GM23338 (cell line): ENCODE measurements at regions not wholly inside any gene's neighbourhood (a gene's known extent, or its start where the extent isn't known, plus 50 kb on each side); places are given as distances from the start of the nearest gene placed in this dataset.

ENCODE experiments used
- ATAC-seq: fragments of 200-7000 bp; cut with Tn5 transposase; 3 replicates; pipeline ENCODE4 v1.9.1; 2020
- DNase-seq: peaks from one replicate; pipeline ENCODE4 v3.0.0-alpha.2; 2015; ENCODE audit warnings: low spot score
- H2AFZ ChIP-seq: fragments of 200-600 bp; sonication (generic); 2 replicates; pipeline ENCODE4 v1.8.0; 2016; ENCODE audit warnings: antibody characterized with exemption, mild to moderate bottlenecking, moderate library complexity
- H3F3A ChIP-seq: fragments of 200-600 bp; sonication (generic); replicated peaks from 2 replicates; pipeline ENCODE4 v1.8.0; 2017; ENCODE audit warnings: antibody characterized with exemption, mixed run types, low read depth
- H3K27ac ChIP-seq: fragments of 200-600 bp; sonication (generic); 2 replicates; pipeline ENCODE4 v1.6.1; 2016; ENCODE audit warnings: low read depth
- H3K27me3 ChIP-seq: fragments of 200-600 bp; sonication (generic); 2 replicates; pipeline ENCODE4 v1.8.0; 2016; ENCODE audit warnings: mild to moderate bottlenecking, mixed run types, moderate library complexity; ENCODE audit not compliant: insufficient read depth
- H3K36me3 ChIP-seq: fragments of 200-600 bp; sonication (generic); 2 replicates; pipeline ENCODE4 v1.8.0; 2016; ENCODE audit warnings: mild to moderate bottlenecking; ENCODE audit not compliant: insufficient read depth
- H3K4me1 ChIP-seq: fragments of 200-600 bp; sonication (generic); 2 replicates; pipeline ENCODE4 v1.8.0; 2016; ENCODE audit warnings: mild to moderate bottlenecking, moderate library complexity; ENCODE audit not compliant: insufficient read depth
- H3K4me2 ChIP-seq: fragments of 200-600 bp; sonication (generic); 2 replicates; pipeline ENCODE4 v1.7.1; 2017; ENCODE audit warnings: mixed run types
- H3K4me3 ChIP-seq: fragments of 200-600 bp; sonication (generic); 2 replicates; pipeline ENCODE4 v1.6.1; 2016; ENCODE audit warnings: mixed run types
- H3K79me2 ChIP-seq: fragments of 200-600 bp; sonication (generic); replicated peaks from 2 replicates; pipeline ENCODE4 v1.8.0; 2017; ENCODE audit warnings: mild to moderate bottlenecking; ENCODE audit not compliant: insufficient read depth
- H3K9me2 ChIP-seq: fragments of 200-600 bp; sonication (generic); 2 replicates; pipeline ENCODE4 v1.8.0; 2017; ENCODE audit not compliant: insufficient read depth
- H4K20me1 ChIP-seq: fragments of 200-600 bp; sonication (generic); replicated peaks from 2 replicates; pipeline ENCODE4 v1.8.0; 2017; ENCODE audit warnings: mild to moderate bottlenecking; ENCODE audit not compliant: insufficient read depth
- H3K27ac Mint-ChIP-seq: 2 replicates; pipeline ENCODE4 v1.8.0; 2020; ENCODE audit warnings: inconsistent platforms, mild to moderate bottlenecking, moderate library complexity, mixed read lengths
- H3K27me3 Mint-ChIP-seq: 3 replicates; pipeline ENCODE4 v1.8.0; 2022; ENCODE audit warnings: low read depth, mild to moderate bottlenecking, moderate library complexity, mixed read lengths, inconsistent platforms; ENCODE audit not compliant: insufficient read depth, poor library complexity
- H3K36me3 Mint-ChIP-seq: 3 replicates; pipeline ENCODE4 v1.8.0; 2021; ENCODE audit warnings: low read depth, mild to moderate bottlenecking, inconsistent platforms, moderate library complexity, mixed read lengths
- H3K4me1 Mint-ChIP-seq: 3 replicates; pipeline ENCODE4 v1.8.0; 2020; ENCODE audit warnings: mild to moderate bottlenecking, inconsistent platforms, mixed read lengths
- H3K4me3 Mint-ChIP-seq: 3 replicates; pipeline ENCODE4 v1.8.0; 2021; ENCODE audit warnings: moderate library complexity, mild to moderate bottlenecking, inconsistent platforms, mixed read lengths
- H3K9me3 Mint-ChIP-seq: 3 replicates; pipeline ENCODE4 v1.8.0; 2020; ENCODE audit warnings: moderate library complexity, mild to moderate bottlenecking, inconsistent platforms, mixed read lengths
- CTCF ChIP-seq, 2 experiments: fragments of 200-600 bp in 1 of 2; sonication (generic) in 1 of 2; conservative IDR thresholded peaks; 2 replicates each; pipeline versions ENCODE4 v1.5.1 to v1.6.1; 2016 to 2017; ENCODE audit warnings: antibody characterized with exemption in 2 of 2, low read depth in 2 of 2, mild to moderate bottlenecking in 2 of 2, moderate library complexity in 1 of 2
- ETS1 ChIP-seq: IDR thresholded peaks from 2 replicates; pipeline ENCODE4 v1.6.1; 2016; ENCODE audit warnings: antibody characterized with exemption
- EZH2 ChIP-seq: fragments of 200-600 bp; sonication (generic); IDR thresholded peaks from one replicate; pipeline ENCODE4 v1.8.0; 2017; ENCODE audit warnings: antibody characterized with exemption, mild to moderate bottlenecking, low read depth; ENCODE audit not compliant: unreplicated experiment
- EZH2phosphoT487 ChIP-seq: fragments of 200-600 bp; sonication (generic); IDR thresholded peaks from one replicate; pipeline ENCODE4 v1.8.1; 2018; ENCODE audit warnings: antibody characterized with exemption; ENCODE audit not compliant: unreplicated experiment
- JUNB ChIP-seq: IDR thresholded peaks from one replicate; pipeline ENCODE4 v1.6.1; 2016; ENCODE audit warnings: antibody characterized with exemption; ENCODE audit not compliant: unreplicated experiment
- NANOG ChIP-seq: IDR thresholded peaks from 2 replicates; pipeline ENCODE4 v1.6.1; 2016; ENCODE audit warnings: antibody characterized with exemption, borderline replicate concordance
- ZNF114 ChIP-seq: fragments of 250-450 bp; sonication (Bioruptor Pico); IDR thresholded peaks from 2 replicates; pipeline ENCODE4 v1.5.0; 2020; ENCODE audit warnings: mild to moderate bottlenecking, moderate library complexity
- ZNF331 ChIP-seq: fragments of 250-450 bp; sonication (Bioruptor Pico); IDR thresholded peaks from 2 replicates; pipeline ENCODE4 v1.5.0; 2020; ENCODE audit warnings: low read depth, mild to moderate bottlenecking, moderate library complexity
- TF ChIP-seq, protein P1 (sequence below): fragments of 250-450 bp; sonication (Bioruptor Pico); IDR thresholded peaks from 2 replicates; pipeline ENCODE4 v1.5.0; 2020; ENCODE audit warnings: mild to moderate bottlenecking, moderate library complexity
- TF ChIP-seq, protein P2 (sequence below): IDR thresholded peaks from one replicate; pipeline ENCODE4 v1.6.1; 2018; ENCODE audit warnings: antibody characterized with exemption; ENCODE audit not compliant: unreplicated experiment

DNA sequence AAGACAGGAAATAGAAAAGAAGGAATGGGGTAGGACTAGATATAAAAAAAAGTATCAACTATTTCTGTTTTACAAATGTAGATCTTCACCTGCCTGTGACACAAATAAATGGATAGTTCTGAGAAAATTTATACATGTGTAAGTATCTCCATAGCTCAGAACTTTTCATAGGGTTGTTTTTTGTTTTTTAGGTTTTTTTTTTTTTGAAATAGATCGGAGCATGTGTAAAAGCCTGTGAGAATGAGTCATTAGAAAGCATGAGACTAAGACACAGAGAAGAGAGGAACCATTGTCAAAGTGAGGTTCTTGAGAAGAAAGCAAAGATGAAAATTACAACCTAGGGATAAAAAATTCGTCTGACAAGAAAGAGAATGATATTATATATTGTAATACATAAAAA is 481.6 kb downstream of the PABPC4L start (continued):
- TF ChIP-seq, protein P1, sequence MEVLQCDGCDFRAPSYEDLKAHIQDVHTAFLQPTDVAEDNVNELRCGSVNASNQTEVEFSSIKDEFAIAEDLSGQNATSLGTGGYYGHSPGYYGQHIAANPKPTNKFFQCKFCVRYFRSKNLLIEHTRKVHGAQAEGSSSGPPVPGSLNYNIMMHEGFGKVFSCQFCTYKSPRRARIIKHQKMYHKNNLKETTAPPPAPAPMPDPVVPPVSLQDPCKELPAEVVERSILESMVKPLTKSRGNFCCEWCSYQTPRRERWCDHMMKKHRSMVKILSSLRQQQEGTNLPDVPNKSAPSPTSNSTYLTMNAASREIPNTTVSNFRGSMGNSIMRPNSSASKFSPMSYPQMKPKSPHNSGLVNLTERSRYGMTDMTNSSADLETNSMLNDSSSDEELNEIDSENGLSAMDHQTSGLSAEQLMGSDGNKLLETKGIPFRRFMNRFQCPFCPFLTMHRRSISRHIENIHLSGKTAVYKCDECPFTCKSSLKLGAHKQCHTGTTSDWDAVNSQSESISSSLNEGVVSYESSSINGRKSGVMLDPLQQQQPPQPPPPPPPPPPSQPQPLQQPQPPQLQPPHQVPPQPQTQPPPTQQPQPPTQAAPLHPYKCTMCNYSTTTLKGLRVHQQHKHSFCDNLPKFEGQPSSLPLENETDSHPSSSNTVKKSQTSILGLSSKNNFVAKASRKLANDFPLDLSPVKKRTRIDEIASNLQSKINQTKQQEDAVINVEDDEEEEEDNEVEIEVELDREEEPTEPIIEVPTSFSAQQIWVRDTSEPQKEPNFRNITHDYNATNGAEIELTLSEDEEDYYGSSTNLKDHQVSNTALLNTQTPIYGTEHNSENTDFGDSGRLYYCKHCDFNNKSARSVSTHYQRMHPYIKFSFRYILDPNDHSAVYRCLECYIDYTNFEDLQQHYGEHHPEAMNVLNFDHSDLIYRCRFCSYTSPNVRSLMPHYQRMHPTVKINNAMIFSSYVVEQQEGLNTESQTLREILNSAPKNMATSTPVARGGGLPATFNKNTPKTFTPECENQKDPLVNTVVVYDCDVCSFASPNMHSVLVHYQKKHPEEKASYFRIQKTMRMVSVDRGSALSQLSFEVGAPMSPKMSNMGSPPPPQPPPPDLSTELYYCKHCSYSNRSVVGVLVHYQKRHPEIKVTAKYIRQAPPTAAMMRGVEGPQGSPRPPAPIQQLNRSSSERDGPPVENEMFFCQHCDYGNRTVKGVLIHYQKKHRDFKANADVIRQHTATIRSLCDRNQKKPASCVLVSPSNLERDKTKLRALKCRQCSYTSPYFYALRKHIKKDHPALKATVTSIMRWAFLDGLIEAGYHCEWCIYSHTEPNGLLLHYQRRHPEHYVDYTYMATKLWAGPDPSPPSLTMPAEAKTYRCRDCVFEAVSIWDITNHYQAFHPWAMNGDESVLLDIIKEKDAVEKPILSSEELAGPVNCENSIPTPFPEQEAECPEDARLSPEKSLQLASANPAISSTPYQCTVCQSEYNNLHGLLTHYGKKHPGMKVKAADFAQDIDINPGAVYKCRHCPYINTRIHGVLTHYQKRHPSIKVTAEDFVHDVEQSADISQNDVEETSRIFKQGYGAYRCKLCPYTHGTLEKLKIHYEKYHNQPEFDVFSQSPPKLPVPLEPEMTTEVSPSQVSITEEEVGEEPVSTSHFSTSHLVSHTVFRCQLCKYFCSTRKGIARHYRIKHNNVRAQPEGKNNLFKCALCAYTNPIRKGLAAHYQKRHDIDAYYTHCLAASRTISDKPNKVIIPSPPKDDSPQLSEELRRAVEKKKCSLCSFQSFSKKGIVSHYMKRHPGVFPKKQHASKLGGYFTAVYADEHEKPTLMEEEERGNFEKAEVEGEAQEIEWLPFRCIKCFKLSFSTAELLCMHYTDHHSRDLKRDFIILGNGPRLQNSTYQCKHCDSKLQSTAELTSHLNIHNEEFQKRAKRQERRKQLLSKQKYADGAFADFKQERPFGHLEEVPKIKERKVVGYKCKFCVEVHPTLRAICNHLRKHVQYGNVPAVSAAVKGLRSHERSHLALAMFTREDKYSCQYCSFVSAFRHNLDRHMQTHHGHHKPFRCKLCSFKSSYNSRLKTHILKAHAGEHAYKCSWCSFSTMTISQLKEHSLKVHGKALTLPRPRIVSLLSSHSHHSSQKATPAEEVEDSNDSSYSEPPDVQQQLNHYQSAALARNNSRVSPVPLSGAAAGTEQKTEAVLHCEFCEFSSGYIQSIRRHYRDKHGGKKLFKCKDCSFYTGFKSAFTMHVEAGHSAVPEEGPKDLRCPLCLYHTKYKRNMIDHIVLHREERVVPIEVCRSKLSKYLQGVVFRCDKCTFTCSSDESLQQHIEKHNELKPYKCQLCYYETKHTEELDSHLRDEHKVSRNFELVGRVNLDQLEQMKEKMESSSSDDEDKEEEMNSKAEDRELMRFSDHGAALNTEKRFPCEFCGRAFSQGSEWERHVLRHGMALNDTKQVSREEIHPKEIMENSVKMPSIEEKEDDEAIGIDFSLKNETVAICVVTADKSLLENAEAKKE (CRISPR knock-in tag): no peak
- TF ChIP-seq ZNF114 (CRISPR knock-in tag) (no peak), ETS1 (no peak), JUNB (no peak), CTCF (conservative IDR thresholded peaks at IDR 0.05; ENCODE audit: low read depth in 2 of 2) (no peak)

DNA sequence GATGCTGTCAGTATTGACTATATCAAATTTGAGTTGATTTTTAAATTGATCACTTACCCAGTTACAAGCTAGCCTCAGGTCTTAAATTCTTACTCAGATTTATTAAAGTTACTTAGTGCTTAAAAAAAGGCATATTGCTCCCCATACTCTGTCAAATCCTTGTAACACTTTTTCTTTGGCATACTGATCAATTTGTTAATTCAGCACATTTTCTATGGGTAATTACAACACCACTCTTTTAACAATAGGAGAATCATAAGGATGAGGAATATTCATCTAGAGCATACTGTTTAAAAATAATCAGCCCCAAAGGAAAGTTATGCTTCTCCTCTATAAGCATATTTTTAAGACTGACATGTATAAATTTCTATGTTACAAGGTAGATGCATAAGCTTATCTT is 482.5 kb downstream of the PABPC4L start:
- H3K4me1 Mint-ChIP-seq: no peaks in the 10 kb centered on the region
- Histone ChIP-seq H3K27me3 (no peaks in the 10 kb centered on the region), H3F3A (no peaks in the 10 kb centered on the region), H3K27ac (no peak overlapping the region), H3K79me2 (no peaks in the 10 kb centered on the region), H2AFZ (no peak overlapping the region), H4K20me1 (no peaks in the 10 kb centered on the region), H3K4me3 (no peak overlapping the region), H3K4me2 (no peak overlapping the region), H3K4me1 (no peaks in the 10 kb centered on the region), H3K9me2 (no peaks in the 10 kb centered on the region), H3K36me3 (no peaks in the 10 kb centered on the region)
- H3K4me3 Mint-ChIP-seq: no peak overlapping the region
- DNase-seq (no peak), ATAC-seq (no peak)
- H3K36me3 Mint-ChIP-seq: no peaks in the 10 kb centered on the region
- no peaks in the 10 kb centered on the region for H3K9me3 Mint-ChIP-seq
- H3K27ac Mint-ChIP-seq: no peak overlapping the region
- no peaks in the 10 kb centered on the region for H3K27me3 Mint-ChIP-seq
- TF ChIP-seq ZNF331 (CRISPR knock-in tag) (no peak), JUNB (no peak), CTCF (conservative IDR thresholded peaks at IDR 0.05; ENCODE audit: low read depth in 2 of 2) (no peak), NANOG (no peak), ZNF114 (CRISPR knock-in tag) (no peak), EZH2 (no peak), EZH2phosphoT487 (no peak)
- TF ChIP-seq, protein P2, sequence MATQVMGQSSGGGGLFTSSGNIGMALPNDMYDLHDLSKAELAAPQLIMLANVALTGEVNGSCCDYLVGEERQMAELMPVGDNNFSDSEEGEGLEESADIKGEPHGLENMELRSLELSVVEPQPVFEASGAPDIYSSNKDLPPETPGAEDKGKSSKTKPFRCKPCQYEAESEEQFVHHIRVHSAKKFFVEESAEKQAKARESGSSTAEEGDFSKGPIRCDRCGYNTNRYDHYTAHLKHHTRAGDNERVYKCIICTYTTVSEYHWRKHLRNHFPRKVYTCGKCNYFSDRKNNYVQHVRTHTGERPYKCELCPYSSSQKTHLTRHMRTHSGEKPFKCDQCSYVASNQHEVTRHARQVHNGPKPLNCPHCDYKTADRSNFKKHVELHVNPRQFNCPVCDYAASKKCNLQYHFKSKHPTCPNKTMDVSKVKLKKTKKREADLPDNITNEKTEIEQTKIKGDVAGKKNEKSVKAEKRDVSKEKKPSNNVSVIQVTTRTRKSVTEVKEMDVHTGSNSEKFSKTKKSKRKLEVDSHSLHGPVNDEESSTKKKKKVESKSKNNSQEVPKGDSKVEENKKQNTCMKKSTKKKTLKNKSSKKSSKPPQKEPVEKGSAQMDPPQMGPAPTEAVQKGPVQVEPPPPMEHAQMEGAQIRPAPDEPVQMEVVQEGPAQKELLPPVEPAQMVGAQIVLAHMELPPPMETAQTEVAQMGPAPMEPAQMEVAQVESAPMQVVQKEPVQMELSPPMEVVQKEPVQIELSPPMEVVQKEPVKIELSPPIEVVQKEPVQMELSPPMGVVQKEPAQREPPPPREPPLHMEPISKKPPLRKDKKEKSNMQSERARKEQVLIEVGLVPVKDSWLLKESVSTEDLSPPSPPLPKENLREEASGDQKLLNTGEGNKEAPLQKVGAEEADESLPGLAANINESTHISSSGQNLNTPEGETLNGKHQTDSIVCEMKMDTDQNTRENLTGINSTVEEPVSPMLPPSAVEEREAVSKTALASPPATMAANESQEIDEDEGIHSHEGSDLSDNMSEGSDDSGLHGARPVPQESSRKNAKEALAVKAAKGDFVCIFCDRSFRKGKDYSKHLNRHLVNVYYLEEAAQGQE: no peak
